ENCODE measurements at regions not wholly inside any gene's neighbourhood (a gene's known extent, or its start where the extent isn't known, plus 50 kb on each side); places are given as distances from the start of the nearest gene placed in this dataset.

DNA sequence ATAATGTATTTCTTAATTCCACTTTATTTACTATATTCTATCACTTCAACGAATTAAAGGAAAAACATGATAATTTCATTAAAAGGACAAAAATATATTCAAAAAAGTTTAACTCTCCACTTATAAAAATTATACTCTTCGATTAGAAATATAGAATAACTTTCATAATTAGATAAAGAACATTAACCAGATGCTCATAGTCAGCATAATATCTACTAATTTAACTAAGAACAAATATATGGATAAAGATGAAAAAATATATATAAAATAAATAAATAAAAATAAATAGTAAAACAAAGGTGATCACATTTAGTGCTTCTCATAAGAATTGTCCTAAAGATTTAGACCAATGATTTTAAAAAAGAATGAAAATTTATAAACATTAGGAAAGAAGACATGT, 1065.2 kb upstream of the CNTN5 start:
- Histone ChIP-seq H3K4me1 (no peaks in the 10 kb centered on the region), H3K4me3 (no peak overlapping the region), H3K9me3 (no peaks in the 10 kb centered on the region), H3K27ac (no peak overlapping the region), H3K4me2 (no peak overlapping the region)
- POLR2A ChIA-PET: no interaction called here
- ATAC-seq: no peak
- 1% methylated on average over 2 of the region's 2 CpGs for WGBS (ENCODE audit: missing lambda C conversion rate)
- DNase-seq (ENCODE audit: low read depth in 1 of 2, low spot score in 1 of 2): no peak
- CTCF ChIA-PET: no interaction called here
- TF ChIP-seq, protein P1, sequence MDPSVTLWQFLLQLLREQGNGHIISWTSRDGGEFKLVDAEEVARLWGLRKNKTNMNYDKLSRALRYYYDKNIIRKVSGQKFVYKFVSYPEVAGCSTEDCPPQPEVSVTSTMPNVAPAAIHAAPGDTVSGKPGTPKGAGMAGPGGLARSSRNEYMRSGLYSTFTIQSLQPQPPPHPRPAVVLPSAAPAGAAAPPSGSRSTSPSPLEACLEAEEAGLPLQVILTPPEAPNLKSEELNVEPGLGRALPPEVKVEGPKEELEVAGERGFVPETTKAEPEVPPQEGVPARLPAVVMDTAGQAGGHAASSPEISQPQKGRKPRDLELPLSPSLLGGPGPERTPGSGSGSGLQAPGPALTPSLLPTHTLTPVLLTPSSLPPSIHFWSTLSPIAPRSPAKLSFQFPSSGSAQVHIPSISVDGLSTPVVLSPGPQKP (IDR thresholded peaks at IDR 0.05; ENCODE audit: low read depth, low read length): no peak
- TF ChIP-seq, protein P2, sequence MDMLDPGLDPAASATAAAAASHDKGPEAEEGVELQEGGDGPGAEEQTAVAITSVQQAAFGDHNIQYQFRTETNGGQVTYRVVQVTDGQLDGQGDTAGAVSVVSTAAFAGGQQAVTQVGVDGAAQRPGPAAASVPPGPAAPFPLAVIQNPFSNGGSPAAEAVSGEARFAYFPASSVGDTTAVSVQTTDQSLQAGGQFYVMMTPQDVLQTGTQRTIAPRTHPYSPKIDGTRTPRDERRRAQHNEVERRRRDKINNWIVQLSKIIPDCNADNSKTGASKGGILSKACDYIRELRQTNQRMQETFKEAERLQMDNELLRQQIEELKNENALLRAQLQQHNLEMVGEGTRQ (IDR thresholded peaks at IDR 0.05): no peak
- TF ChIP-seq KDM1A (IDR thresholded peaks at IDR 0.05; ENCODE audit: low read depth): no peak
- TF ChIP-seq TFCP2L1 (CRISPR knock-in tag; IDR thresholded peaks at IDR 0.05): no peak
- no peak for TF ChIP-seq EHF (CRISPR knock-in tag; IDR thresholded peaks at IDR 0.05)
- TF ChIP-seq SREBF2 (IDR thresholded peaks at IDR 0.05): no peak
- TF ChIP-seq, protein P3, sequence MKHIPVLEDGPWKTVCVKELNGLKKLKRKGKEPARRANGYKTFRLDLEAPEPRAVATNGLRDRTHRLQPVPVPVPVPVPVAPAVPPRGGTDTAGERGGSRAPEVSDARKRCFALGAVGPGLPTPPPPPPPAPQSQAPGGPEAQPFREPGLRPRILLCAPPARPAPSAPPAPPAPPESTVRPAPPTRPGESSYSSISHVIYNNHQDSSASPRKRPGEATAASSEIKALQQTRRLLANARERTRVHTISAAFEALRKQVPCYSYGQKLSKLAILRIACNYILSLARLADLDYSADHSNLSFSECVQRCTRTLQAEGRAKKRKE (CRISPR knock-in tag; IDR thresholded peaks at IDR 0.05; ENCODE audit: low read depth): no peak
- TF ChIP-seq MYC (IDR thresholded peaks at IDR 0.05; ENCODE audit: borderline replicate concordance, low read length): no peak
- TF ChIP-seq HOXA7 (CRISPR knock-in tag; IDR thresholded peaks at IDR 0.05): no peak
- TF ChIP-seq EHMT2 (IDR thresholded peaks at IDR 0.05; ENCODE audit: low read depth): no peak
- no peak for FAIRE-seq

DNA sequence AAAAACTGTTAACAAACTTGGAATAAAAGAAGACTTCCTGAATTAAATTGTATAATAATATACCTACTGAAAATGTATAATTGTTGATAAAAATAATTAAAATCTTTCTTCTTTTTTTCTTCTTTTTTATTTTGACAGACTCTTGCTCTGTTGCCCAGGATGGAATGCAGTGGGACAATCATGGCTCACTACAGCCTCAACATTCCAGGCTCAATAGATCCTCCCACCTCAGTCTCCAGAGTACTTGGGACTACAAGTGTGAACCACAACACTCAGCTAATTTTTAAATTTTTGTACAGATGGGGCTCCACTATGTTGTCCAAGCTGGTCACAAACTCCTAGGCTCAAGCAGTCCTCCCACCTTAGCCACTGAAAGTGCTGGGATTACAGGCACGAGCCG, 1063.8 kb upstream of the CNTN5 start:
- TF ChIP-seq, protein P4, sequence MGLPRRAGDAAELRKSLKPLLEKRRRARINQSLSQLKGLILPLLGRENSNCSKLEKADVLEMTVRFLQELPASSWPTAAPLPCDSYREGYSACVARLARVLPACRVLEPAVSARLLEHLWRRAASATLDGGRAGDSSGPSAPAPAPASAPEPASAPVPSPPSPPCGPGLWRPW (IDR thresholded peaks at IDR 0.05): no peak
- TF ChIP-seq MYC (IDR thresholded peaks at IDR 0.05; ENCODE audit: borderline replicate concordance, low read length): no peak
- no peak for TF ChIP-seq SMC3 (IDR thresholded peaks at IDR 0.05)
- TF ChIP-seq HOXB5 (CRISPR knock-in tag; IDR thresholded peaks at IDR 0.05): no peak
- TF ChIP-seq, protein P5, sequence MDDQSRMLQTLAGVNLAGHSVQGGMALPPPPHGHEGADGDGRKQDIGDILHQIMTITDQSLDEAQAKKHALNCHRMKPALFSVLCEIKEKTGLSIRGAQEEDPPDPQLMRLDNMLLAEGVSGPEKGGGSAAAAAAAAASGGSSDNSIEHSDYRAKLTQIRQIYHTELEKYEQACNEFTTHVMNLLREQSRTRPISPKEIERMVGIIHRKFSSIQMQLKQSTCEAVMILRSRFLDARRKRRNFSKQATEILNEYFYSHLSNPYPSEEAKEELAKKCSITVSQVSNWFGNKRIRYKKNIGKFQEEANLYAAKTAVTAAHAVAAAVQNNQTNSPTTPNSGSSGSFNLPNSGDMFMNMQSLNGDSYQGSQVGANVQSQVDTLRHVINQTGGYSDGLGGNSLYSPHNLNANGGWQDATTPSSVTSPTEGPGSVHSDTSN (IDR thresholded peaks at IDR 0.05): no peak
- TF ChIP-seq, protein P6, sequence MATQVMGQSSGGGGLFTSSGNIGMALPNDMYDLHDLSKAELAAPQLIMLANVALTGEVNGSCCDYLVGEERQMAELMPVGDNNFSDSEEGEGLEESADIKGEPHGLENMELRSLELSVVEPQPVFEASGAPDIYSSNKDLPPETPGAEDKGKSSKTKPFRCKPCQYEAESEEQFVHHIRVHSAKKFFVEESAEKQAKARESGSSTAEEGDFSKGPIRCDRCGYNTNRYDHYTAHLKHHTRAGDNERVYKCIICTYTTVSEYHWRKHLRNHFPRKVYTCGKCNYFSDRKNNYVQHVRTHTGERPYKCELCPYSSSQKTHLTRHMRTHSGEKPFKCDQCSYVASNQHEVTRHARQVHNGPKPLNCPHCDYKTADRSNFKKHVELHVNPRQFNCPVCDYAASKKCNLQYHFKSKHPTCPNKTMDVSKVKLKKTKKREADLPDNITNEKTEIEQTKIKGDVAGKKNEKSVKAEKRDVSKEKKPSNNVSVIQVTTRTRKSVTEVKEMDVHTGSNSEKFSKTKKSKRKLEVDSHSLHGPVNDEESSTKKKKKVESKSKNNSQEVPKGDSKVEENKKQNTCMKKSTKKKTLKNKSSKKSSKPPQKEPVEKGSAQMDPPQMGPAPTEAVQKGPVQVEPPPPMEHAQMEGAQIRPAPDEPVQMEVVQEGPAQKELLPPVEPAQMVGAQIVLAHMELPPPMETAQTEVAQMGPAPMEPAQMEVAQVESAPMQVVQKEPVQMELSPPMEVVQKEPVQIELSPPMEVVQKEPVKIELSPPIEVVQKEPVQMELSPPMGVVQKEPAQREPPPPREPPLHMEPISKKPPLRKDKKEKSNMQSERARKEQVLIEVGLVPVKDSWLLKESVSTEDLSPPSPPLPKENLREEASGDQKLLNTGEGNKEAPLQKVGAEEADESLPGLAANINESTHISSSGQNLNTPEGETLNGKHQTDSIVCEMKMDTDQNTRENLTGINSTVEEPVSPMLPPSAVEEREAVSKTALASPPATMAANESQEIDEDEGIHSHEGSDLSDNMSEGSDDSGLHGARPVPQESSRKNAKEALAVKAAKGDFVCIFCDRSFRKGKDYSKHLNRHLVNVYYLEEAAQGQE (IDR thresholded peaks at IDR 0.05): no peak
- TF ChIP-seq, protein P7, sequence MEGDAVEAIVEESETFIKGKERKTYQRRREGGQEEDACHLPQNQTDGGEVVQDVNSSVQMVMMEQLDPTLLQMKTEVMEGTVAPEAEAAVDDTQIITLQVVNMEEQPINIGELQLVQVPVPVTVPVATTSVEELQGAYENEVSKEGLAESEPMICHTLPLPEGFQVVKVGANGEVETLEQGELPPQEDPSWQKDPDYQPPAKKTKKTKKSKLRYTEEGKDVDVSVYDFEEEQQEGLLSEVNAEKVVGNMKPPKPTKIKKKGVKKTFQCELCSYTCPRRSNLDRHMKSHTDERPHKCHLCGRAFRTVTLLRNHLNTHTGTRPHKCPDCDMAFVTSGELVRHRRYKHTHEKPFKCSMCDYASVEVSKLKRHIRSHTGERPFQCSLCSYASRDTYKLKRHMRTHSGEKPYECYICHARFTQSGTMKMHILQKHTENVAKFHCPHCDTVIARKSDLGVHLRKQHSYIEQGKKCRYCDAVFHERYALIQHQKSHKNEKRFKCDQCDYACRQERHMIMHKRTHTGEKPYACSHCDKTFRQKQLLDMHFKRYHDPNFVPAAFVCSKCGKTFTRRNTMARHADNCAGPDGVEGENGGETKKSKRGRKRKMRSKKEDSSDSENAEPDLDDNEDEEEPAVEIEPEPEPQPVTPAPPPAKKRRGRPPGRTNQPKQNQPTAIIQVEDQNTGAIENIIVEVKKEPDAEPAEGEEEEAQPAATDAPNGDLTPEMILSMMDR (IDR thresholded peaks at IDR 0.05): no peak
- TF ChIP-seq ZSCAN20 (CRISPR knock-in tag; IDR thresholded peaks at IDR 0.05): no peak
- TF ChIP-seq RAD21 (conservative IDR thresholded peaks at IDR 0.05 in 1 of 2, IDR thresholded peaks at IDR 0.05 in 1 of 2): no peak
- TF ChIP-seq MAZ (IDR thresholded peaks at IDR 0.05; ENCODE audit: borderline replicate concordance, low read depth, low read length): no peak
- no peak for TF ChIP-seq ZFP36 (IDR thresholded peaks at IDR 0.05; ENCODE audit: borderline replicate concordance, partially characterized antibody)
- TF ChIP-seq JUNB (IDR thresholded peaks at IDR 0.05): no peak
- FAIRE-seq: no peak
- ChIA-PET CTCF (no interaction called here), POLR2A (no interaction called here)
- Histone ChIP-seq H3K4me2 (no peak overlapping the region), H3K9me3 (no peaks in the 10 kb centered on the region), H3K27ac (no peak overlapping the region), H3K4me3 (no peak overlapping the region), H3K4me1 (no peaks in the 10 kb centered on the region)
- 0% methylated on average over 2 of the region's 2 CpGs for WGBS (ENCODE audit: missing lambda C conversion rate)
- no peak for ATAC-seq
- DNase-seq (ENCODE audit: low read depth in 1 of 2, low spot score in 1 of 2): no peak

All from A549 (cell line).